ENCODE measurements at regions not wholly inside any gene's neighbourhood (a gene's known extent, or its start where the extent isn't known, plus 50 kb on each side); places are given as distances from the start of the nearest gene placed in this dataset.
A peak's percentile ranks its signal among the peaks of the same experiment; 100 is the strongest.
"Not testable (repeated sequence)": the region's sequence is repeated elsewhere in the genome, so short reads cannot be mapped to it uniquely, and the experiment has no call there.

- DNase-seq (ENCODE audit: low read depth in 2 of 2) = no peak
Measured at GRCh38 chr12:11446372-11446771, 51.0 kb upstream of the PRB2 start.

DNA sequence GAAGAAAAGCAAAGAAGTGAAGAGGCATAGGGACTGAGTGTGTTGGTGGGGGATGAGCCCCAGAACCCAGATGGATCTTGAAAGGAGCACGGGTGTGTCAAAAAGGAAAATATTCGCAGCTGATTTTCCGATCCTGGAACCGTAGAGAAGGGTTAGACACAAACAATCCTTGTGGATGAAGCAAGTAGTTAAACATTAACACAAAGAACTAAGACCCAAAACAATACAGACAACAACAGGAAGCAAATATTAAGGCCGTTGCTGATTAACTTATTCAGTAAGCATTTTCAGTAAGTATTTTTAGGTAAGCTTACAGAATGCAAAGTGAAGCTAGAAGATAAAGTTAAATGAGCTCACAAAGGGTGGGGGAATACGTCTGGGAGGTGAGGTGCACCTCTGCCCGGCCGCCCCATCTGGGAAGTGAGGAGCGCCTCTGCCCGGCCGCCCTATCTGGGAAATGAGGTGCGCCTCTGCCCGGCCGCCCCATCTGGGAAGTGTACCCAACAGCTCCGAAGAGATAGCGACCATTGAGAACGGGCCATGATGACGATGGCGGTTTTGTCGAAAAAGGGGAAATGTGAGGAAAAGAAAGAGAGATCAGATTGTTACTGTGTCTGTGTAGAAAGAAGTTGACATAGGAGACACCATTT is 62.8 kb upstream of the PRB2 start:
- DNase-seq (ENCODE audit: low read depth in 2 of 2) = no peak

DNA sequence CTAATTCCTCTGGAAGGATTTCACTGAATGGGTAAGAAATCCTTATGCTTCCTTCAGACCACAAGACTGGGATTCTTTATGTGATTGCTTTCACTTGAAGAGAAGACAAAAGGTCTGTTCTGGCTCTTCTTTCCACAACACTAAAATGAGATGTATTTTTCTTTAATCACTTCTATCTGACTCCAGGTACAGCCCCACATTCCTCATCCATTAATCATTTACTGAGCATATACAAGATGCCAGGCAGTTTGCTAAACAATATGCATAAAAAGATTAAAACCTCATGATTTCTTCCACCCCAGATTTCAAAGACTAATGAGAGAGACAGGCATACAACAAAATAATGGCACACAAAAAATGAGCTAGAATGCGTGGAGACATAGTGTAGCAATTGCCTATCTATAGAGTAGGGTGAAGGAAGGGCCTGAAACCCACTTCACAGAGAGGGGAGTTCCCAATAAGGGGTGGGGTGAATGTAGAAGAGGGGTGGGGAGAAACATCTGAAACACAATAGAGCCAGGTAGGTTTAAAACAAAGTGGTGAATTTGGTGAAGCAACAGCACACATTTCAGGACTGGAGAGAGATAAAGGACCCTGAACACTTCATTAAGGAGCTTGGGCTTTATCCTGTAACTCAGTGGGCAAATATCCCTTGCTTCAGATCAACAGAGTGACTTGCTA is 65.1 kb upstream of the PRB2 start:
- DNase-seq (ENCODE audit: low read depth in 2 of 2) = no peak

DNA sequence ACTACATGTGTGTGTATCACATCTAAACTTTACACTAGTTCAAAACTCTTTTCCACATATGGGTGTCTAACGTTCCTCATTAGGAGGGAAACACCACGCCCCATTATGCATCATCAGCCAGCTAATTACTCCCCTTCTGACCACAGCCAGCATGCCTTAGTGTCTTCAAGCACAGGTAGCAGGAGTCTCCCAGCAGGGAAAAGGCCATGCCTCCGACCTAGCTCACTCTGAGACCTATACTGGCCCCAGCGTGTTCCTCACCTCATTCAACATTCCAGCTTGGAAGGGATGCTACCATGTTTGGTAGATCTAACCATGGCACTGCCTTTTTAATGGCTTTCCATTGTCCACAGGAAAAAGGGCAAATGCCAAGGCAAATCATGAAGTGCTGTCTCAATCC is 66.1 kb upstream of the PRB2 start:
- no peak for DNase-seq (ENCODE audit: low read depth in 2 of 2)

DNA sequence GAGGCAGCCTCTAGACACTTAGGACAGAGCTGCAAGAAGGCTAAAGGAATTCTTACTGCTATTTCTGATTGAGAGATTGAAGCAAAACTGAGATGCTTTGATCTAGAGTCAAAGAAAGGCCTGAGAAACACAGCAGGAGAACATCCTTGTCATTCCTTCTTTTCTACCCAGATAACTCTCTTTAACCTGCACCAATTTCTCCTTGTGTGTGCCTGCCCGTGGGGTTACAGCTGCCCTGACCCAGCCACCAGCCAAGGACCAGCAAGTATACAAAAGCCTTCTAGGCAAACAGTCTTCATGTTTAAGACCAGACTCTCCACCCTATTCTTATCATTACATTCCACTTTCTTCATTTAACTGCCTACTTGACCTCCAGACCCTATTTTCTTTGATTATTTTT is 81.7 kb upstream of the PRB2 start:
- no peak for DNase-seq (ENCODE audit: low read depth in 2 of 2)

DNA sequence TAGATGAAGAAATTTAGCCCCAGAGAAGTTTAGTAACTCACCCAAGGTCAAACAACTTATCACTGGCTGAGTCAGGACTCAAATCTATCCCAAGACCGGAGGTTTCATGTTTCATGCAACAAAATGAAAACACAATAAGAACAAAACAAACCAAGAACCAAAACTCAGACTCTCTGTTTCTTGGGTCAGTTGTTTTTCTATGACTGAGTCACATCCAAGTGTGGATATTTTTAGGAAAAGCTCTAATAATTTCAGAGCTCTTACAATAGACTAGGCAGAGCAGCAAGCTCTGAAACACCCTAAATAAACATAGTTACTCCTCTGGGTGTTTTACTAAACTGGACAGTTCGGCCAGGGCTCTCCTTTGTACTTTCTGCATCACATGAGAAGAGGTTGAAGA is 87.6 kb upstream of the PRB2 start:
- DNase-seq (ENCODE audit: low read depth in 2 of 2) = no peak

DNA sequence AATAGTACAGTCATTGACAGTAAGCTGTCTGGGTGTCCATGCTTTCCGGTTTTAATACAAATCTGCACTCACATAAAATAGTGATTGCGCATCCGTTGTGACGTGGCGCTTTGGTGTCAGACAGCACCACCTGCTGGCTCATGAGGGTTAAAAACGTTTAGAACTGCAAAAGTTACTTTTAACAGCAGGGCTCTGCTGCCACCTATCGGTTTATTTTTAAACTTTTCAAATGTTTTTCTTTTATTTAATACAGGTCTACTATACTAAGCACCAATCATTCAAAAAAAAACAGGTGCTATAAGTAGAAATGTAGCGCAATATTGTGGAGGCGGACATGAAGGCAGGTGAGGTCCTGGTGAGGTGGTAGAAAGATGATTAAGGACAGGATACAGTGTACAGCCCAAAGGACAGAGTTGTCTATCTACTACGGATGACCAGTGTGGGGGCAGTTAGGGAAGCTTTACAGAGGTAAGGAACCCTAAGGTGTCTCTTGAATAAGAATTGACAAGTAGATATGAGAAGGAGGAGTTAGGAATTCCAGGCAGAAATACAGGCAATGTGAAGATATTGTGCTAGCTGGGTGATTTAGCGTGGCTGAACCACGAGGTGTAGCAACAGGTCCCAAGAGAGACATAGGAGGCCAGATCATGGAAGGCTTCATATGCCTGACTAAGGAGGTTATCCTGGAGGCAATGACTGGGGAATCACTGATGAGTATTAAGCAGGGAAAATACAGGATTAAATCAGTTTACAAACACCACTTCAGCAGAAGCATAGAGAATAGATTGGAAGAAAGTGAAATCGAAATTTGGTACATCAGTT is 91.5 kb upstream of the PRB2 start:
- DNase-seq (ENCODE audit: low read depth in 2 of 2) = peak; percentile 71 to 76

DNA sequence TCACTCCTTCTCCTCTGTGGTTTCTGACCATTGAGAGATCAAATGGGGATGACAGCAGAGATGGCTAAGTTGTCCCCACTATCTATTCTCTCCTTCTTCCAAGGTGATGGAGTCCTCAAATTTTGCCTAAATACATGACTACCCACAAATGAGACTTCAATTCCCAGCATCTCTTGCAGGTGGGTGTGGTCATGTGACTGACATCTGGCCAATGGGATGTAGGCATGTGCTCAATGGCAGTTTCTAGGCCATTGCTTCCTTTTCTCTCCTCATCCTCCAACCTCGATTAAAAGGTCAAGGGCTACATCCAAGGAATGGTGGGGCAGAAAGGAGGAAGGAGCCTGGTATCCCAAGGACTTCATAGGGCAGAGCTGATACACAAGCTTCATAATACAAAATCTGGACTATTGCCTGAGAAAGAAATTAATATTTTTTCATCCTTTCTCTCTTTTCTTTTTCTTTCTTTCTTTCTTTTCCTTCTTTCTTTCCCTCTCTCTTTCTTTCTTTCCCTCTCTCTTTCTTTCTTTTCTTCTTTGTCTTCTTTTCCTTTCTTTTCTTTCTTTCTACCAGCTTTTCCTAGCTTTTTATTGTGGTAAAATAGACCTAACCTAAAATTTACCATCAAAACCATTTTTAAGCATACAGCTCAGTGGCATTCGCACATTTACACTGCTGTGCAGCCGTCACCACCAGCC is 100.9 kb upstream of the PRB2 start:
- no peak for DNase-seq (ENCODE audit: low read depth in 2 of 2)

- DNase-seq (ENCODE audit: low read depth in 2 of 2) = no peak
Measured at GRCh38 chr12:11497438-11497837, 102.1 kb upstream of the PRB2 start.

- no peak for DNase-seq (ENCODE audit: low read depth in 2 of 2)
Measured at GRCh38 chr12:11497995-11498394, 102.6 kb upstream of the PRB2 start.

DNA sequence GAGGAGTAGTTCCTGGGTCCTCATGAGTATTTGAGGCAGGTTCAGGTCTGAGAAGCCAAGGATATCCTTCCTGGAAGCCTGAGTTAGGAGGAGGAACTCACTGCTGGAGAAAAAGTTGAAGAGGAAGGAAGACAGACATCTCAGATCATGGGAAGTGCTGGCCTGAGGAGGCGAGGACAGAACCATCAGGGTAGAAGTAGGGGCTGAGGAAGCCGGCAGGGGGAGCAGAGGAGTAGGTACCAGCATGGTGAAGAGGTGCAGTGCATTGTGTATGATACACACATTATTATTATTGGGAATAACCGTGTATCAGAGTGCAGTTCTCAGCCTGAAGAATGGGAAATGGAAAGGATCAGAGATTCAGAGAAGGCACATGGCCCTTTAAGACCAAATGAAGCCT is 103.2 kb upstream of the PRB2 start:
- DNase-seq (ENCODE audit: low read depth in 2 of 2) = not testable (repeated sequence)

- no peak for DNase-seq (ENCODE audit: low read depth in 2 of 2)
Measured at GRCh38 chr12:11499806-11500187, 104.4 kb upstream of the PRB2 start.

- peak; percentile 33 for DNase-seq (ENCODE audit: low read depth in 2 of 2)
Measured at GRCh38 chr12:11500188-11500860, 105.0 kb upstream of the PRB2 start.

DNA sequence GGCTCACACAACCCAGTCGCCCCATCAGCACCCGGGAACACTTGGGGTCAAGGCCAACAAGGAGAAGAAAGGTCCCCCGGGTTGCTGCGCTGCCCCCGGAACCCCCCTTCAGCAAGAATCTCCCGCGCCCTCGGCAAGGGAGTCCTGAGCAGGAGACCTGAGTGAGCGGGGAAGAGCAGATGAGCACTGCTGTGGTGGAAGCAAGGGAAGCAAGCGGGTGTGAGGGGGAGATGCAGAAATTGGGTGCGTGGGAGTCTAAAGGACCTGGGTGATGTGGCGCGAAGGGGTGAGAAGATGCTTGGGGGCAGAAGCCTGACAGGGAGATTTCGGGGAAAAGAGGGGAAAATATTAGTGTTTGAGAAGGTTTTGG is 105.5 kb upstream of the PRB2 start:
- DNase-seq (ENCODE audit: low read depth in 2 of 2) = no peak

- no peak for DNase-seq (ENCODE audit: low read depth in 2 of 2)
Measured at GRCh38 chr12:11508699-11509098, 113.3 kb upstream of the PRB2 start.

- no peak for DNase-seq (ENCODE audit: low read depth in 2 of 2)
Measured at GRCh38 chr12:11509326-11509725, 114.0 kb upstream of the PRB2 start.

GRCh38 chr12:11510671-11511070 is 115.3 kb upstream of the PRB2 start:
- DNase-seq (ENCODE audit: low read depth in 2 of 2) = no peak

DNA sequence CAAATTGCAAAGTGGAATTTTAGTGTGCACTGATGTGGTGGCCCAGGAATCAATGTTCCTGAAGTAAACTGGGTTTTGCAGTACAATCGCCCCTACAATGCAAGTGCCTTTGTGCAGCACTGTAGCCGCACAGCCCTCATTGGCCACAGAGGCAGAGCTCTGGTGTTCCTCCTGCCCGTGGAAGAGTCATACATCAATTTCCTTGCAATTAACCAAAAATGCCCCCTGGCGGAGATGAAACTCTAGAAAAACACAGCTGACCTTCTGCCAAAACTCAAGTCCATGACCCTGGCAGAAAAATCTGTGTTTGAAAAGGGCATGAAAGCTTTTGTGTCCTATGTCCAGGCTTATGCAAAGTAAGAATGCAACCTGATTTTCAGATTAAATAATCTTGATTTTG is 117.9 kb upstream of the PRB2 start:
- DNase-seq (ENCODE audit: low read depth in 2 of 2) = no peak

DNA sequence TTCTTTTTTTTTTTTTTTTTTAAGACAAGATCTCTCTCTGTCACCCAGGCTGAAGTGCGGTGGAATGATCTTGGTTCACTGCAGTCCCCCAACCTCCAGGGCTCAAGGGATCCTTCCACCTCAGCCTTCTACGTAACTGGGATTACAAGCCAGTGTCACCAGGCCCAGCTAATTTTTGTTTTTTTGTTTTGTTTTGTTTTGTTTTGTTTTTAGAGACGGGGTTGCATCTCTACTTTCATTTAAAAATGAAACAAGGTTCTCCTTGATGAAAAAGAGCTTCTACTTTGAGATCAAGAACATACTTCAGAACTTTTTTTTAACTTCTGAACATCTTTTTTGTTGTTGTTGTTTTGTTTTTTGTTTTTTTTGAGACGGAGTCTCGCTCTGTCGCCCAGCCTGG is 121.7 kb upstream of the PRB2 start:
- DNase-seq (ENCODE audit: low read depth in 2 of 2) = no peak

DNA sequence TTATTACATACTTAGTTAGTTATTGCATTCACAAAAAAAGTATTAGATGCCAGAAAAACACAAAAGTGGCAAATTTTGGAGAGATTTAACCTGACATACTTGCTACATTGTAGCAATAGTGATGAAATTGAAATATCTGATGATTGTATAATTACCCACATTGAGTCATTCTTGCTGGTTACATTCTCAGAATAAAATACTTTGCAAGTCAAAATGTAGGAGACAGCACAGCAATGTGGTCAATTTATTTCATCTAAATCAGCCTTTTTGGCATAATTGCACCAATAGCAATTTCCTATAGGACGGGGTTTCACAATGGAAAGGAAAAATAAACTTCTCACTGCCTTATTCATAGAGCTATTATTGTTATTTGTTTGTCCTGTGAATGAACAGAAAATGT is 125.0 kb upstream of the ETV6 start:
- no peak for DNase-seq (ENCODE audit: low read depth in 2 of 2)

- DNase-seq (ENCODE audit: low read depth in 2 of 2) = no peak
Measured at GRCh38 chr12:11534064-11534463, 115.4 kb upstream of the ETV6 start.

DNA sequence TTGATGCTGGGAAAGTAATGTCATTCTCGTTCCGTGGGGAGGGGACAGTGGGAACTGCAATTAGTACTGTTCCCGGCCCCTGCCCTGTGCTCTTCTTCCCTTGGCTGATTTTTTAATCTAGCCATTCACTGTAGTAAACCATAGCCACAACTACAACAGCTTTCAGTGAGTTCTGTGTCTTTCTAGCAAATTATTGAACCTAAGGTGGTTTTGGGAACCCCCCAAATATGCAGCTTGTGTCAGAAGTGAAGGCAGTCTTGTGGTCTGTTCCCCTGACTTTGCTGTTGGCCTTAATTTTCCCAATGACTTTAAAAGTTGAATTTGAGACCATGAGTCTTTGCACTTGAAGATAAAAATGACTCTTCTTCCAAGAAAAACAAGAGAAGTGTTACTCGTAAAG is 114.3 kb upstream of the ETV6 start:
- DNase-seq (ENCODE audit: low read depth in 2 of 2) = no peak

Measured in fibroblast of skin of left quadriceps (primary cell).